ENCODE measurements at regions not wholly inside any gene's neighbourhood (a gene's known extent, or its start where the extent isn't known, plus 50 kb on each side); places are given as distances from the start of the nearest gene placed in this dataset.
A peak's percentile ranks its signal among the peaks of the same experiment; 100 is the strongest.

GRCh38 chr21:36583591-36583990 lies 103.7 kb upstream of the CLDN14 start (continued):
- TF ChIP-seq REST (IDR thresholded peaks at IDR 0.05; ENCODE audit: unreplicated experiment) = no peak
- TF ChIP-seq NANOG (IDR thresholded peaks at IDR 0.05; ENCODE audit: borderline replicate concordance) = no peak

- Histone ChIP-seq H3K36me3 (ENCODE audit: insufficient read depth) (no peaks in the 10 kb centered on the region), H3K4me3 (no peak overlapping the region), H3K4me2 (no peak overlapping the region), H3K9me2 (ENCODE audit: insufficient read depth) (0 out of 2 replicates have a peak, but pooled peaks cover 2% of the 10 kb centered on the region), H3F3A (replicated peaks; ENCODE audit: low read depth) (no peaks in the 10 kb centered on the region), H3K27me3 (ENCODE audit: insufficient read depth) (no peaks in the 10 kb centered on the region), H4K20me1 (replicated peaks; ENCODE audit: insufficient read depth) (no peaks in the 10 kb centered on the region), H3K27ac (ENCODE audit: low read depth) (no peak overlapping the region), H2AFZ (no peak overlapping the region), H3K79me2 (replicated peaks; ENCODE audit: insufficient read depth) (no peaks in the 10 kb centered on the region), H3K4me1 (ENCODE audit: insufficient read depth) (no peaks in the 10 kb centered on the region)
- peak; percentile 43 to 48 for TF ChIP-seq CTCF (conservative IDR thresholded peaks at IDR 0.05; ENCODE audit: low read depth in 2 of 2)
- TF ChIP-seq JUNB (IDR thresholded peaks at IDR 0.05; ENCODE audit: unreplicated experiment) = no peak
- Mint-ChIP-seq H3K9me3 (no peaks in the 10 kb centered on the region), H3K4me1 (no peaks in the 10 kb centered on the region), H3K27me3 (ENCODE audit: insufficient read depth, low read depth, poor library complexity) (peaks cover 12% of the 10 kb centered on the region), H3K4me3 (no peak overlapping the region), H3K27ac (no peak overlapping the region), H3K36me3 (ENCODE audit: low read depth) (no peaks in the 10 kb centered on the region)
- DNase-seq (ENCODE audit: low spot score) (peak; percentile 33), ATAC-seq (no peak)
These were observed 105.3 kb upstream of the CLDN14 start for GRCh38 chr21:36584980-36585940.

GRCh38 chr21:36587388-36587787 lies 107.5 kb upstream of the CLDN14 start:
- Mint-ChIP-seq H3K9me3 (no peaks in the 10 kb centered on the region), H3K4me3 (no peak overlapping the region), H3K36me3 (ENCODE audit: low read depth) (no peaks in the 10 kb centered on the region), H3K4me1 (no peaks in the 10 kb centered on the region), H3K27me3 (ENCODE audit: insufficient read depth, low read depth, poor library complexity) (peaks cover 9% of the 10 kb centered on the region), H3K27ac (peak overlapping the region; percentile 55; the same call in 1 of the 2 replicates)
- Histone ChIP-seq H3K9me2 (ENCODE audit: insufficient read depth) (0 out of 2 replicates have a peak, but pooled peaks cover 2% of the 10 kb centered on the region), H3K4me2 (no peak overlapping the region), H3K4me3 (no peak overlapping the region), H4K20me1 (replicated peaks; ENCODE audit: insufficient read depth) (no peaks in the 10 kb centered on the region), H3K4me1 (ENCODE audit: insufficient read depth) (no peaks in the 10 kb centered on the region), H2AFZ (no peak overlapping the region), H3K27me3 (ENCODE audit: insufficient read depth) (no peaks in the 10 kb centered on the region), H3K79me2 (replicated peaks; ENCODE audit: insufficient read depth) (no peaks in the 10 kb centered on the region), H3F3A (replicated peaks; ENCODE audit: low read depth) (no peaks in the 10 kb centered on the region), H3K36me3 (ENCODE audit: insufficient read depth) (no peaks in the 10 kb centered on the region), H3K27ac (ENCODE audit: low read depth) (no peak overlapping the region)
- DNase-seq (ENCODE audit: low spot score) (no peak), ATAC-seq (no peak)
- TF ChIP-seq EZH2 (IDR thresholded peaks at IDR 0.05; ENCODE audit: low read depth, unreplicated experiment) (no peak), POLR2AphosphoS5 (IDR thresholded peaks at IDR 0.05; ENCODE audit: low read depth) (no peak), ETS1 (IDR thresholded peaks at IDR 0.05) (no peak), ZNF331 (CRISPR knock-in tag; IDR thresholded peaks at IDR 0.05; ENCODE audit: low read depth) (no peak), EZH2phosphoT487 (IDR thresholded peaks at IDR 0.05; ENCODE audit: unreplicated experiment) (no peak)
